Spleen (tissue), 11 donors: ENCODE measurements at regions not wholly inside any gene's neighbourhood (a gene's known extent, or its start where the extent isn't known, plus 50 kb on each side); places are given as distances from the start of the nearest gene placed in this dataset.

ENCODE experiments used
- DNase-seq: peaks from one replicate; pipeline ENCODE4 v3.0.0-alpha.2; 2020
- H3K27ac ChIP-seq, 8 donors: fragments of 200-600 bp; sonication (generic) in 7 of 8; 1 replicate in 4 of 8; 2 replicates in 4 of 8; pipeline versions ENCODE4 v1.5.0 to v1.8.0; 2016 to 2021; ENCODE audit warnings: inconsistent platforms in 4 of 8, mild to moderate bottlenecking in 4 of 8, moderate library complexity in 1 of 8
- H3K27me3 ChIP-seq, 7 donors: fragments of 200-600 bp; sonication (generic) in 6 of 7; replicated peaks in 1 of 7; 1 replicate in 4 of 7; 2 replicates in 3 of 7; pipeline versions ENCODE4 v1.5.0 to v1.8.0; 2016 to 2021; ENCODE audit warnings: inconsistent platforms in 3 of 7, mild to moderate bottlenecking in 1 of 7
- H3K36me3 ChIP-seq, 6 donors: fragments of 200-600 bp; sonication (generic) in 5 of 6; 1 replicate in 4 of 6; 2 replicates in 2 of 6; pipeline versions ENCODE4 v1.5.0 to v1.8.0; 2016 to 2021; ENCODE audit warnings: inconsistent platforms in 2 of 6
- H3K4me1 ChIP-seq, 6 donors: fragments of 200-600 bp; sonication (generic) in 5 of 6; 1 replicate in 3 of 6; 2 replicates in 3 of 6; pipeline versions ENCODE4 v1.5.0 to v1.8.0; 2016 to 2021; ENCODE audit warnings: inconsistent platforms in 3 of 6
- H3K4me3 ChIP-seq, 8 donors: fragments of 200-600 bp; sonication (generic) in 7 of 8; 1 replicate in 4 of 8; 2 replicates in 4 of 8; pipeline versions ENCODE4 v1.5.0 to v1.8.0; 2016 to 2021; ENCODE audit warnings: inconsistent platforms in 4 of 8, mild to moderate bottlenecking in 4 of 8, moderate library complexity in 2 of 8
- H3K9me3 ChIP-seq, 8 donors: fragments of 200-600 bp; sonication (generic) in 7 of 8; 1 replicate in 4 of 8; 2 replicates in 4 of 8; pipeline versions ENCODE4 v1.5.0 to v1.8.0; 2016 to 2021; ENCODE audit warnings: inconsistent platforms in 4 of 8
- CTCF ChIP-seq, 11 experiments: fragments of 200-600 bp in 7 of 11; fragments of 450-650 bp in 4 of 11; sonication (generic) in 4 of 11; IDR thresholded peaks in 8 of 11; conservative IDR thresholded peaks in 3 of 11; 1 replicate in 7 of 11; 2 replicates in 4 of 11; pipeline versions ENCODE4 v1.4.0 to v1.8.0; 2016 to 2021; ENCODE audit warnings: antibody characterized with exemption in 11 of 11, inconsistent platforms in 4 of 11, mild to moderate bottlenecking in 1 of 11
- POLR2A ChIP-seq, 3 donors: fragments of 450-650 bp; IDR thresholded peaks; one replicate each; pipeline ENCODE4 v1.5.1; 2017; ENCODE audit warnings: antibody characterized with exemption in 3 of 3, mild to moderate bottlenecking in 1 of 3
- POLR2AphosphoS5 ChIP-seq, 3 donors: sonication (generic); formaldehyde crosslinking; IDR thresholded peaks; one replicate each; pipeline ENCODE4 v1.5.1; 2017; ENCODE audit warnings: antibody characterized with exemption in 3 of 3
- WGBS, 5 donors: extraction: QIAGEN DNeasy Blood & Tissue Kit in 3 of 5; methylation state at CpG; one replicate each; pipeline versions ENCODE4 v1.1.5 to v1.1.7; 2013 to 2018; 5-methylcytosine and 5-hydroxymethylcytosine counted together
- intact Hi-C: fragments of 100-400 bp; cut with DNase I; formaldehyde crosslinking; loops from one replicate; pipeline ENCODE4 v1.15.0; 2023; ENCODE audit warnings: low total_unique reads
- donor health status: healthy with polysubstance abuse.
- donor health status: DM: no; HTN: no; CAD: no; lungs with moderate emphysema.
- donor health status: DM: no; HTN: no; CAD: no.
- donor health status: Bipolar disorder and iron deficiency.
- donor health status: healthy.
- donor health status: DM: no; HTN: no; CAD: no.
- donor health status: DM: yes; HTN: yes; CAD: no.

- Histone ChIP-seq H3K36me3 (no peaks in the 10 kb centered on the region), H3K9me3 (no peaks in the 10 kb centered on the region), H3K27ac (no peak overlapping the region), H3K4me3 (no peak overlapping the region), H3K4me1 (peaks cover 0 to 21% (median 7%) of the 10 kb centered on the region in 6 donors), H3K27me3 (peaks cover 0 to 38% (median under 1%) of the 10 kb centered on the region in 7 donors)
- intact Hi-C loops = no loop called here
- TF ChIP-seq POLR2AphosphoS5 (IDR thresholded peaks at IDR 0.05) = no peak
- TF ChIP-seq CTCF (IDR thresholded peaks at IDR 0.05 in 8 of 11, conservative IDR thresholded peaks at IDR 0.05 in 3 of 11) = peak in 1 of 11 experiments; percentile 13
- no peak for DNase-seq
- WGBS, 5 donors = 74 to 84% (median 79%) methylated on average over 10 of the region's 10 CpGs
Measured at GRCh38 chr18:59083136-59083818, 56.4 kb upstream of the SEC11C start.

- no peak for DNase-seq
- Histone ChIP-seq H3K36me3 (no peaks in the 10 kb centered on the region), H3K9me3 (no peaks in the 10 kb centered on the region), H3K4me3 (no peak overlapping the region), H3K27ac (peak overlapping the region in 2 of 8 donors; percentile 1 to 52), H3K27me3 (peaks cover 0 to 35% (median 6%) of the 10 kb centered on the region in 7 donors), H3K4me1 (peaks cover 0 to 11% (median 4%) of the 10 kb centered on the region in 6 donors)
- WGBS, 5 donors = 73 to 89% (median 81%) methylated on average over 3 of the region's 3 CpGs
- TF ChIP-seq POLR2A (IDR thresholded peaks at IDR 0.05) = no peak
- TF ChIP-seq POLR2AphosphoS5 (IDR thresholded peaks at IDR 0.05) = no peak
- intact Hi-C loops = no loop called here
Measured at GRCh38 chr18:59085126-59085794, 54.4 kb upstream of the SEC11C start.

- peak overlapping the region in 1 of 8 donors; percentile 52 for H3K27ac ChIP-seq
- intact Hi-C loops = no loop called here
- no peaks in the 10 kb centered on the region for H3K36me3 ChIP-seq
- peaks cover 0 to 32% (median 6%) of the 10 kb centered on the region in 7 donors for H3K27me3 ChIP-seq
- H3K9me3 ChIP-seq = no peaks in the 10 kb centered on the region
- no peak for DNase-seq
- 56 to 81% (median 70%) methylated on average over 1 of the region's 1 CpG for WGBS, 5 donors
- peaks cover 0 to 11% (median 4%) of the 10 kb centered on the region in 6 donors for H3K4me1 ChIP-seq
- TF ChIP-seq CTCF (IDR thresholded peaks at IDR 0.05 in 8 of 11, conservative IDR thresholded peaks at IDR 0.05 in 3 of 11) = no peak
- TF ChIP-seq POLR2AphosphoS5 (IDR thresholded peaks at IDR 0.05) = no peak
- TF ChIP-seq POLR2A (IDR thresholded peaks at IDR 0.05) = no peak
- H3K4me3 ChIP-seq = no peak overlapping the region
Measured at GRCh38 chr18:59085797-59086196, 53.9 kb upstream of the SEC11C start.

GRCh38 chr18:59086522-59086921 lies 53.2 kb upstream of the SEC11C start:
- H3K9me3 ChIP-seq = no peaks in the 10 kb centered on the region
- H3K4me1 ChIP-seq = peaks cover 0 to 11% (median 4%) of the 10 kb centered on the region in 6 donors
- 37 to 50% (median 46%) methylated on average over 4 of the region's 4 CpGs for WGBS, 5 donors
- H3K27ac ChIP-seq = peak overlapping the region in 1 of 8 donors; percentile 36
- no peak for DNase-seq
- no peaks in the 10 kb centered on the region for H3K36me3 ChIP-seq
- peaks cover 0 to 30% (median 6%) of the 10 kb centered on the region in 7 donors for H3K27me3 ChIP-seq
- H3K4me3 ChIP-seq = no peak overlapping the region
- TF ChIP-seq POLR2A (IDR thresholded peaks at IDR 0.05) (no peak), CTCF (IDR thresholded peaks at IDR 0.05 in 8 of 11, conservative IDR thresholded peaks at IDR 0.05 in 3 of 11) (no peak), POLR2AphosphoS5 (IDR thresholded peaks at IDR 0.05) (no peak)
- intact Hi-C loops = no loop called here
